Epidermal melanocyte (primary cell): ENCODE measurements at regions not wholly inside any gene's neighbourhood (a gene's known extent, or its start where the extent isn't known, plus 50 kb on each side); places are given as distances from the start of the nearest gene placed in this dataset.

ENCODE experiments used
- DNase-seq: peaks from one replicate; pipeline ENCODE4 v3.0.0; 2011; ENCODE audit warnings: low spot score; ENCODE audit not compliant: insufficient read length

DNA sequence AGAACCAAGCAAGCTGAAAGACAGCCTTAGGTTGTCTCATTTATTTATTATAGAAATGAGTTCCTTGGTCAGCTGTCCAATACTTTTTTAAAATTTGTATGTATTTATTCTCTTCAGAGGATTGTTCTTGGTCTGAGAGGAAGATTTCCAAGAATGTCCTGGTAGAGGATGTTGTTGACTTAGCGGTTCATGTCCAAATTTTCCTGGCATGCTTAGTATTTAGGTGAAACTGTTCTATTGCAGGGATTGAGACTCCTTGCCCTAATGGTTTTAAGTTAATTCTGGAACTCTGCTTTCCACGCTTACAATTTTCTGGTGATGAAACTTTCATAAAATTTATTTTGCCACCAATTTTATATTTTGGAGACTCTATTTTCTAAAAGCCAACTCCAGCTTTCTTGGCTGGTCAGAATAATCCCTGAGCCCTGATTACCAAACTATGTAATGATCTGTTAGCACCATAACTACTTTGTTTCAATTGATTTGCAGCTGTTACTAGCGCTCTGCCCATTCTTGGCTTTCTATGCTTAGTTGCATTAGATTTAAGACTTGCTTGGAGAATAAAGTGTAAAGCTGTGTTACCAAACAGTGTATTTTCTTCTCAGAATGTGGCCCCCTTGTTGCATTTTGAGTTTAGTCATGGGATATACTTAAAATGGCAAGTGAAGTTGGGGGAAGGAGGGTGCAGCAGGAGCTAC is 1868.8 kb upstream of the CELF4 start:
- no peak for DNase-seq

DNA sequence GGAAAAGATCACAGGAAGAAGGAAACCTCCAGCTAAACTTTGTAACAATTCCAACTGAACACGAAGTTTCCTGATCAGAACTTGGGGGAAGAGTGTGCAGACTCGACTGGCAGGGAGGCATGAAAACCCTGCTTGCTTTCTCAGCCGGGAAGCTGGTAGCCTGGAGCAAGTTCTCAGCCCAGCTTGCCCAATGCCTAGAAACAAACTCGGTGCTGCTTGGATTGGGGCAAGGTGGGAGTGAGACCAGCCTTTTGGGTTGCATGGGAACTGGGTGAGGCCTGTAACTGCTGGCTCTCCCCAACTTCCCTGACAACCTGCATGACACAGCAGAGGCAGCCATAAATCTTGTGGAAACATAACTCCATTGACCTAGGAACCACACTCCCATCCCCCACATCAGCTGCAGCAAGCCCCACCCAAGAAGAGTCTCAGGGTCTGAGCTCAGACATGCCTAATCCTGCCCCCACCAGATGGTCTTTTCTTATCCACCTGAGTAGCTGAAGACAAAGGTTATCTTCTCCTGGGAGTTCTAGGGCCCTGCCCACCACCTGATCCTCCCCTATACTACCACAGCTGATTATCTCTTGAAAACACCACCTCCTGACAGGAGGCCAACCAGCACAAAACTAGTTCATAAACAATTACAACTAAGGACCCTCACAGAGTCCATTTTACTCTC is 1859.7 kb upstream of the CELF4 start:
- no peak for DNase-seq

DNA sequence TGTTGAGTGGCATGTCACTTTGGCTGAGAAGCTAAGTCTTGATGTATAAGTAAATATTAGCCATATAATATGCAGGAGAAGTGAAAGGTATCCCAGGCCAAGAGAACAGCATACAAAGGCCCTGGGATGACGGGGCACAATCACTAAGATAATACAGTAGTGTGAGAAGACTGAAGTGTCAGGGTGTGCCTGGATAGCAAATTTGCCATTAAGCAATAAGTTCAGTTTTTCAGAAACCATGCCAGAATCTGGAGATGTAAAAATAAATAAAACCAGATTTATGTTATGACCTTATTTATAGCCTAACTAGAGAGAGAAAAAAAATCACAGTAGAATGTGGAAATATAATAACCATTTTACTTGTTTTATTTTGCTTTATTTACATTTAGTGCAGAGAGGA is 1858.7 kb upstream of the CELF4 start:
- DNase-seq: no peak

DNA sequence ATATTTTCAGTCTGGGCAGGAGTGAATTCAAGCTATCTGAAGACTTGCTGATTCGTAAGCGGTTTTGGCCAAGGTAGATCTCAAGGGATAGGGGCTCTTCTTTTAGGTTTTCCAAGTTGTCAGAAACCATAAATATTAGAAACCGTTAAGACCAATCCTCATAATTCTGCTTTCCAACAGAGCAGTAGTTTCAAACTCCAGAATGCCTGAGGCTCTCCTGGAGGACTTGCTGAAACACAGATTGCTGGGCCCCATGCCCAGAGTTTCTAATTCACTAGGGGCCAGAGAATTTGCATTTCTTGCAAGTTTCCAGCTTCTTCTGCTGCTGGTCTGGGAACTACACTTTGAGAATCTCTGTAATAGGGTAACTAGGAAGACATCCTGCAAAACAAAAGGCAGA is 1855.7 kb upstream of the CELF4 start:
- no peak for DNase-seq

DNA sequence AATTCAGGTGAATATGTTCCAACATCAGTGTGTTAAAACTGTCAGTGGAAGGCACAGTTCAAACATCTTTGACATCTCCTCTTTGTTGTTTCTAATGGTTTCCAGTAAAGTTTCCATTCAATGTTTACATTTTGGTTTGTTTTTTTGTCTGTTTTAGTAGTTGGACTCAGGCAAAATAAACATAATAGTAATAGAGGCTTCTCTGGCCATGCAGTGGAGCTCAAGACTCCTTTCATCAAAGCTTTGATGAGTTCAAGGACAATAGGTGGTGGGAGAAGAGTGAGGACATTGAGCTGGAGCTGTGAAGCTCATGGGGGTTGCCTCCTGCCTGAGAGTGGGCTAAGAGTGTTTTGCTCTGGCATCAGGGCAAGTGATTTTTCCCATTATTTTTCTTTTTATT is 1853.7 kb upstream of the CELF4 start:
- no peak for DNase-seq

DNA sequence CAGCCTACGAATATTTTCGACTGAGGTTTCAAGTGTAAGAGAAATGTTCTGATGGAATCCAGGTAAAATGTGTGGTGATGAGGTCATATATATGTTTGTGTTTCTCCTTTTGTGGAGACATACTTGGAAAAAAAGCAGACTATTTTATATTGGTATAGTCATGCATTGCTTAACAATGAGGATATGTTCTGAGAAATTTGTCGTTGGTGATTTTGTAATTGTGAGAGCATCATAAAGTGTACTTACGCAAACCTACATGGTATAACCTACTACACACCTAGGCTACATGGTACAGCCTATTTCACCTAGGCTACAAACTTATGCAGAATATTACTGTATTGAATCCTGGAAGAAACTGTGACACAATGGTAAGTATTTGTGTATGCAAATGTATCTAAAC is 1849.9 kb upstream of the CELF4 start:
- DNase-seq: no peak

DNA sequence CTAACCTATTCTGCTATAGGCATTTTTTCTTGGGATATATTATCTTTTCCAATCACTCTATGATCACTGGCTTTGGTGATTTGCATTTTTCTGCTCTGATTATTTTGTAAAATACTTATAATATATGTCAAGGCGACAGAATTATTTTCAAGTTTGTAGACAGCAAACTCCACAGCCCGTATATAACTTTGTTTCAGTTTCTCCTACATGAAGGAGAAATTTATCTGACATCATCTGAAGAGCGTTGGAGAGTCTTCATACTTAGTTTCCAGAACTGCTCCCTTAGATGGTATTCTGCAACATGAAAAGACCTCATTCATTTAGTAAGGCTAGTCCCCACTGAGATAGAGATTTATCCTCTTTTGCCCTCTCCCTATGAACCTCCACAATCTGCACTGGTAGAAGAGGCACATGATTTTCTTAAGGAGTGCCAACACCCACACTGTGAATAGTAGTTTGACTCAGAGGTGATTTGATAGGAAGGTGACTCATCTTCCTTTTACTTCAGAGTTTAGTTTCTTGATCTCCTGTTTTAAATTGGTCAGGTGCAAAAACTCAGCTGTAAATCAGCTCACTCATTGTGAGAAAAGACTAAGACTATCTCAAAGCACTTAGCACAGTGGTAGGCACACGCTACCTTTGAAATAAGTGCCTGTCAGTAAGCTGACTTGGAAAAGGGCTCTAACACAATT is 1848.6 kb upstream of the CELF4 start:
- DNase-seq: no peak

DNA sequence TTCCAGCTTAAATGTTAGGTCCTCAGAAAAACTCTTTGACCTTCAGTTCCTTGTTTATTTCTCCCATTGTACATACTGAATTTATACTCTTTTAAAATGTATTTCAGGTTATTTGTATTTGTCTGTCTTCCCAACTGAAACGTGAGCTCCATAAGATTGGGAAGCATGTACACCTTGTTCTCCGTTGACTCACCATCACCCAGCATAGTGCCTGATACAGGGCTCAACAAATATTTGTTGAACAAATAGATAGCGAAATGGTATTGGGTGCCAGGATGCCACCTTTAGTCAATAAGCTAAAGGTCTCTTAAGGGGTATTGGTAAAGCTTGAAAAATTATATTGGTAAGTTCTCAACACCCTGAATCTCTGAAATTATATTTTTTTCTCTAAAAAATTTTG is 1841.3 kb upstream of the CELF4 start:
- DNase-seq: no peak

DNA sequence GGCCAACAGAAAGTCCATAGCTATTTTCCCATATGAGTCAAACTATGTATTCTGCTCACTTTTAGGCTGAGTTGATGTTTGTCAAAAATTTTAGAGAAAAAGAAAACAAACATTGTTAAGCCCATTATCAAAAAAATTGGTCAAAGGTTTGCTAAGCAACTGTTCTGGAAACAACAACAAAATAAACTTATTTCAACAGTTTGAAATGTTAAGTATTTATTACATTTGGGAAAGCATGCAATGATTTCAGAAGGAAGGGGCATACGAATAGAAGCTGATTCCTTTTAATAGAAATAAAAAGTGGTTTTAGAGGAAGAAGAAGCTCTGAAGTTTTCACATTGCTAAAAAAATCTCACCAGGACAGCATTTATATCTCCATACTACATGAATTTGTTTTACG is 1837.5 kb upstream of the CELF4 start:
- DNase-seq: no peak

DNA sequence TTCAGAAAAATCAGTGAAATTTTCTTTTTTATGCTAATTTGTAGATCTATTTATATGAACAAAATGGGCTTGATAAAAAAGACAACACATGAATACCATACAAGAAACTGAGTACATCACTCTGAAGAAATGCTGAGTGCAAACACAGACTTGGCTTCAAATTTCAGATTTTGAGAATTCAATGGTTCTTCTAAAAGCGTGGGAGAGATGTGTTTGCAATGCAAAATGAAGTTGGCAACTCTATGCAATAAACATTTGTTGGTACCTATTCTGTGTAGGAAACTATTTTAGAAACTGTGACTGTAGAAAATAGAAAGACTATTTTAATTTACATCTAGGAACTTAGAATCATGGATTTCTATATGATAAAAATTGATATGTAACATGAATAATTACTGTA is 1834.1 kb upstream of the CELF4 start:
- DNase-seq: no peak

DNA sequence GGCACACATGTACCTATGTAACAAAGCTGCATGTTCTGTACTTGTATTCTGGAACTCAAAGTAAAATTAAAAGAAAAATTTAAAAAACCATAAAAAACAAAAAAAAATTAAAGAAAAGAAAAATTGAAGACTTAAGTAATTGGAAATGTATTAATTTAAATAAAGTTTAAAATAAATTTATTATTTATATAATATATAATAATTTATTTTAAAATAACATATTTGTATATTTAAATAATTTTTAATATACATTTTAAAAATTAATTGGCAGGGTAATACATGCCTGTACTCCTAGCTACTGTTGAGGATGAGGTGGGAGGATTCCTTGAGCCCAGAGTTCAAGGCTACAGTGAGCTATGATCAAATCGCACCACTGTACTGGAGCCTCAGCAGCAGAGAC is 1830.6 kb upstream of the CELF4 start:
- DNase-seq: no peak

DNA sequence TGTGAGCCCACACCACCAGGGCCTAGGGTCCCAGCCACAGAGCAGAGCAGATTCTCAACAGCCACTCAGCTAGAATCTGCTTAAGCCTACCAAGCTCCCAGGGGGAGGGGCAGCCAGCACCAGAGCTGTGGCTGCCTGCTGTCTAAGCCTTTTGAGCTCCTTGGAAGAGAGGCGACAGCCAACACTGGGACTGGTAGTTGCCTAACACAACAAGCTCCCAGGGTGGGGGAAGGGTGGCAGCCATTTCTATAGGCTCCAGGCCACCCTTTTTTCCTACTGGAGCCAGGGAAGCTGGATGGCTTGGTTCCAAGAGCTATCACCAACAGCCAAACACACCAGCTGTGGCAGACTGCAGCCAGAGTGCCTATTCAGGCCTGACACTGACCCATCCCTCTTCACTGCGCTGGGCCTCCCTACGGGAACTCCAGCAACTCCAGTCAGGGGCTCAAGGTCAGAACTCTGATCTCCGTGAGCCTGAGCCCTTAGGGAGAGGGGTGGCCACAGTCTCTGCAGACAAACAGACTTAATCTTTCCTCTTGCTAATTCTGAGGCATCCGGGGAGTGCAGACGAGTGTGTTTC is 1824.3 kb upstream of the CELF4 start:
- DNase-seq: no peak

DNA sequence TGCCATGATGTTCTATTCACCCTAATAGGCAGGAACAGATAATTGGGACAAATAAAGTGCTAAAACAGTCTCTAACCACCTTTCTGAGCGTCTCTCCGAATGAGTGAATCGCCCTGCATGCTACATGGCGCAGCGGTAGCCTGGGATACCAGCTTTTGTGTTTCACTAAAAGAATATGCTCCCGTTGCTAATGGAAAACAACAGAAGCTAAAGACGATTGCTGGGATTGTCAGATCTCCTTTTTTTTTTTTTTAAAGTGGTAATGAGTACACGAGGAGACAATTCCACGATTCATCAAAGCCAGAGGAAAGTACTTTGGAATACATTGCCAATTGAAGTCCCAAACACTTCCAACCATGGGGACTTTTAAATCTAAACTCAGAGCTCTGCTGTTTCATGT is 1815.3 kb upstream of the CELF4 start:
- DNase-seq: no peak

DNA sequence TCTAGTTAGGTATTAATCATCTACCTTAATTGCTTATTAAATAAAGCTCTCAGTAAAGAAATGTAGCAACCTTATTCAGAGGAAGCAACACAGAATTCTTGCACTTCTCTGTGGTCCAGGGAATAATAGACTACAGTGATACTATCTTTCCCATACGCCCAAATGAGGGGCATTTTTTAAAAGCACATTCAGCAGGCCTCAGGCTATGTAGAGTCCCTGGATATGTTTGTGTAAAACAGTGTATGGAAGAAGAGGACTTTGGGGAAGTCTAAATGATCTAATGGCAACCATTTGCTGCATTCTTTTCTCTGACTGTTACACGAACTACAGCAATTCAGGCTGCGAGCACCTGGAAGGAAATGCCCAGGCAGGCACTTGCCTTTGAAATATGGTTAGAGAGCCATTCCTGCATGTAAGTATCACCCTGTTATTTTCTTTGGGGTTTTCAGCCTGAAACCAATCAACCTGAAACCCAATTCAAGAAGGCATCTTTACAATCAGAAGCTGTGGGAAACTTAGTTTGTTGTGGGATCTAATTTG is 1814.7 kb upstream of the CELF4 start:
- DNase-seq: no peak

DNA sequence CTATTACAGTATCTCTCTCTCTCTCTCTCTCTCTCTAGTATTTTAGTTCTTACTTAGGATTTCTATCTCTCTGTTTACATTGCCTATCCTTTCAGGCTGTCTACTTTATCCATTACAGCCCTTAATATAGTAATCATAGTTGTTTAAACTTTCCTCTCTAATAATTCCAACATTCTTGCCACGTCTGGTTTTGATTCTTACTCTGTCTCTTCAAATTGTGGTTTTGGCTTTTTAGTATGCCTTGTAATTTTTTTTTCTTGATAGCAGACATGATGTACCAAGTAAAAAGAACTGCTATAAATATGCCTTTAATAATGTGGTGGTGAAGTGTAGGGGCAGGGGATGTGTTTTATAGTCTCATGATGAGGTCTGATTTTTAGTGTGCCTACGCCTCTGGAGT is 1809.5 kb upstream of the CELF4 start:
- DNase-seq: no peak

DNA sequence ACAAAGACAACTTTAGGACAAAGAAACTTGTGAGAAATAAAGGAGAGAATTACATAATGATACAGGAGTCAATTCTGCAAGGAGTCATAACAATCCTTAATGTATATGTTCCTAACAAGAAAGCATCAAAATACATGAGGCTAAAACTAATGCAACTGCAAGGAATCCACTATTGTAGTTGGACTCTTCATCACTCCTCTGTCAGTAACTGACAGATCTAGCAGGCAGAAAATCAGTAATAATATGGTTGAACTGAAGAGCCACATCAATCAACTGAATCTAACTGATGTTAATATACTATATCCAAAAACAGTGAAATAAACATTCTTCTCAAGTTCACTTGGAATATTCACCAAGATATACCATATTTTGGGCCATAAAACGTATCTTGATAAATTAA is 1806.4 kb upstream of the CELF4 start:
- DNase-seq: no peak

DNA sequence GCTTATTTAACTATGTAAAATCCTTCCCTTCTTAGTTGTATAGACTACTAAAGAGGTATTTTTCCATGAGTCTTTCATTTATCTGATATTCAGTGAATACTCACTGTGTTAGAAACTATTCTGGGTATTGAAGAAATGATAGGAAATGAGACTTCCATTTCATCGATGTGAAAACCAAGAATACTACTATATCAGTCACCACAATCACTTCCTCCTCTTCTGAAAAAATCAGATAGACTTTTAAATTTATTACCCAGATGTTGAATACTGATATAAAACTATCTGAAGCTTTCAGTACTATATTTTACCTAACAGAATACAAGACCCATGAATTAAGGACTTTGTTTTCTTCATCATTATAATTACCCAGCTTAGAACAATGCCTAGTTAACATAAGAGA is 1801.1 kb upstream of the CELF4 start:
- no peak for DNase-seq

DNA sequence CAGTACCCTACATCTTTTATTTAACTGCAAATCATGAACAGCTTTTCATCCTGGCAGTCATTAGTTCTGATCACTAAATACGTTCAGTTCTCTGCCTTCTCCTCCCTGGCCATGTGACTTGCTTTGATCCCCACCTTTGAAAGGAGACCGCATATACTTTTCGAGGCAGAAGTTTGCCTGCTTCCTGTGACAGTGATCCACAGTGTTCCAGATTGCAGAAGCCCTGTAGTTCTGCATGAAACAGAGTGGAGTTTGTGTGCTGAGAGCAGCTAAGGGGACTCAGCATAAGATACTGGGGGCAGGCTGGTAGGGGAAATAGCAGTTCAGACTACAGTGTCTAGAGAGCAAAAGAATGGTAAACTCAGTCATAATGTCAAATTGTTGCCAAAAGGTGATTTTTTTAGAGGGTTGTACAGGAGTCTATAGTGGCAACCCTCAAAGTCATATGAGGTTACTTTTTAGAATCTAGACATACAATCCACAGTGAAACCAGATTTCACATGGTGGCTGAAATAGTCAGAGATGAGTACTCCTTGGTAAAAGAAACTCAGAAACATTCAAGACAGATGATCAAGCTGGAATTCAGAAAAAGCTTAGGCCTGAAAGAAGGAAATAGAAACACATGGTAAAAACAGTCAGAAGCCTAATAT is 1800.4 kb upstream of the CELF4 start:
- DNase-seq: no peak

DNA sequence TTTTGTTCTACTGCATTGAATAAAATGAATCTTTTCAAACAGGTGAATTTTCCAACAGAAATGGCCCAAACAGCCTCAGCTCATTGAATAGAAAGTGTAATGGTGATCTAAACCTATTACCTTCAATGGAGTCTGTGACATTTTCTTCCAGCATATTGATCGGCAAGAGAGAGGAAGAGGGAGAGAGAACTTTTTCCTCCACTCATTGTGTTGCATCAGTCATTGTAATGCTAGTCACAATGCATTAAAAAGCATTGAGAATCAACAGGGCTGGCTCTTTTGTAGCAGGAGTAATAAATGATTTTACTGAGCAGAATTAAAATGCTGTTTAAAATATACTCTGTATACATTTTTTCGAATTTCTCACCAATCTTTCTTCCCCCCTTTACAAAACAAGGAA is 1794.5 kb upstream of the CELF4 start:
- no peak for DNase-seq

DNA sequence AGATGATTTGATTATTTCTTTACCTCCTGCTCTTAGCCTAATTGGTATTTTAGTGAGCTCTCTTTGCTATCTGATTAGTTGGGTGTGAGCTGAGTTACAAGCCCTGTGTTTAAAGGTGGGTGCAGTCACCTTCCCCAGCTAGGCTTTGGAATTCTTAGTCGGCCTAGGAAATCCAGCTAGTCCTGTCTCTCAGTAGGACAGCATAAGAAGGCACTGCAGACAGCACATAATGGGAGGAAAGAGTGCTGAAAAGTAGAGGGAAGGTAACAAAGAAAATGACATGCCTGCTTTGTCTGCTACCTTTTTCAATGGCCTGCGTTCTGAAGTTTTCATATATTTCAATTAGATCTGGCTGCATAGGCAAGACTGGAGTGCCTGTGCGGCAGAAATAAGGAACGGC is 1794.0 kb upstream of the CELF4 start:
- DNase-seq: no peak

DNA sequence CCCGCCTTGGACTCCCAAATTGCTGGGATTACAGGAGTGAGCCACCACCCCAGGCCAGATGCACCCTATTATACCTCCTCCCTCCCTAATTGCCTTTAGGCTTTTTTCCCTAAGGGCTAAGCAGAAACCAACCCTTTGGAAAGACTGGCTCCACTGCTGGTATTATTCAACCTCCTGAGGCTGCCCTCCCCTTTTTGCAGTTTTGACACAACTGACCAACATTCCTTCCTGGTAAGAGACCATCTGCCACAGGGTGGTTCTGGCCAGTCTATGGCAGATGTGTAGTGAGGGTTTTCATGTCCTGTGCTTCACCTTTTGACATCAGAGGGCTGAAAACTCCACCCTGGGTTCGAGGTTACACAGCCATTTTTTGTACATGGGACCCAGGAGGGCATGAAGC is 1785.3 kb upstream of the CELF4 start:
- DNase-seq: no peak

DNA sequence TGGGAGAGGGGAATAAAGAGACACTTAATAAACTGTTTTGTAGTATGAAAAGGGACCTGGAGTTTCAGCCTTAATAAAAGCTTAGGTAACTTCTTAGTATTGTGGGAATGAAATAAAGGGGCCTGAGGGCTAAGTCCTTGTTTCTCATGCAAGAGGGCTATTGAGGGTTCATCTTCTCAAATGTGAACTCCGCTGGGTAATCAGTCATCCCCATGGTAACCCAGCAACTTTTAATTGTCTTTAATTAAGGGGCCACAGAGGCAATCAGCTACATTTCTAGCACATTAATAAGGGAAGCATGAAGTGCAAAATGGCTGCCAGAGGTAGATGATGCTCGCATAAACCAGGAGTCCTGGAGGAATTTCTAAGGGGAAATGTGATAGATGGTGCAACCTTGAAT is 1784.2 kb upstream of the CELF4 start:
- DNase-seq: no peak
